A549 (cell line): ENCODE measurements at regions not wholly inside any gene's neighbourhood (a gene's known extent, or its start where the extent isn't known, plus 50 kb on each side); places are given as distances from the start of the nearest gene placed in this dataset.

Experiments used
- ATAC-seq, 2 experiments: fragments of 200-7000 bp in 1 of 2; fragments of >200 bp in 1 of 2; cut with Nextera tagmentation in 1 of 2; cut with Tn5 transposase in 1 of 2; 3 replicates each; pipeline versions ENCODE4 v1.8.0 to v1.9.1; 2018 to 2020; ENCODE audit warnings: mild to moderate bottlenecking in 1 of 2, moderate library complexity in 1 of 2
- CTCF ChIA-PET: fragments of 300-600 bp; sonication (Branson Sonifier 250); formaldehyde crosslinking; extraction: SDS; loops from one replicate; lab custom pipeline; 2021; ENCODE audit warnings: antibody characterized with exemption, inconsistent platforms; lab: Yijun Ruan, JAX
- POLR2A ChIA-PET: fragments of 350-600 bp; formaldehyde crosslinking; extraction: SDS; loops from one replicate; lab custom pipeline; 2021; ENCODE audit warnings: antibody characterized with exemption, inconsistent platforms; lab: Yijun Ruan, JAX
- DNase-seq, 2 experiments: peaks; one replicate each; pipeline versions ENCODE4 v3.0.0 to v3.0.0-alpha.2; 2011 to 2016; ENCODE audit warnings: low read depth in 1 of 2, low spot score in 1 of 2
- FAIRE-seq: peaks from 2 replicates; lab custom pipeline; 2011; peaks lifted over from hg19 to GRCh38; lab: Jason Lieb, UNC
- H3K27ac ChIP-seq, 2 experiments: fragments of >200 bp; sonication (Bioruptor Twin); formaldehyde crosslinking; 3 replicates each; pipeline ENCODE4 v1.5.1; 2016 to 2017
- H3K4me1 ChIP-seq: fragments of >200 bp; sonication (Bioruptor Twin); formaldehyde crosslinking; 3 replicates; pipeline ENCODE4 v1.6.1; 2016
- H3K4me2 ChIP-seq: fragments of >200 bp; sonication (Bioruptor Twin); formaldehyde crosslinking; 3 replicates; pipeline ENCODE4 v1.6.1; 2016
- H3K4me3 ChIP-seq: fragments of >200 bp; sonication (Bioruptor Twin); formaldehyde crosslinking; 3 replicates; pipeline ENCODE4 v1.5.1; 2016
- H3K9me3 ChIP-seq: fragments of >200 bp; sonication (Bioruptor Twin); formaldehyde crosslinking; 3 replicates; pipeline ENCODE4 v1.6.1; 2016
- ATOH8 ChIP-seq: fragments of 250-450 bp; sonication (Bioruptor Pico); IDR thresholded peaks from 2 replicates; pipeline ENCODE4 v1.5.0; 2020; ENCODE audit warnings: low read depth, mild to moderate bottlenecking, moderate library complexity
- BHLHE40 ChIP-seq: IDR thresholded peaks from 2 replicates; pipeline ENCODE4 v1.6.1; 2012; ENCODE audit warnings: low read depth, low read length, inconsistent platforms
- CBX2 ChIP-seq: fragments of 200-600 bp; sonication (generic); IDR thresholded peaks from 2 replicates; pipeline ENCODE4 v1.6.1; 2016; ENCODE audit warnings: low read depth, mild to moderate bottlenecking, borderline replicate concordance
- ESRRA ChIP-seq: fragments of 150-350 bp; IDR thresholded peaks from 2 replicates; pipeline ENCODE4 v1.6.1; 2014; ENCODE audit warnings: mild to moderate bottlenecking, low read length, borderline replicate concordance
- FOSB ChIP-seq: fragments of 250-450 bp; sonication (Bioruptor Pico); IDR thresholded peaks from 2 replicates; pipeline ENCODE4 v1.5.0; 2020; ENCODE audit warnings: mild to moderate bottlenecking, moderate library complexity
- FOSL2 ChIP-seq, 2 experiments: fragments of 450-650 bp in 1 of 2; fragments of >200 bp in 1 of 2; sonication (Bioruptor Twin) in 1 of 2; formaldehyde crosslinking; IDR thresholded peaks; 2 replicates each; pipeline versions ENCODE4 v1.5.0 to v1.6.1; 2016 to 2020; ENCODE audit warnings: mild to moderate bottlenecking in 1 of 2, moderate library complexity in 1 of 2
- GATA3 ChIP-seq: IDR thresholded peaks from 2 replicates; pipeline ENCODE4 v1.6.1; 2012; ENCODE audit warnings: borderline replicate concordance
- HEYL ChIP-seq: fragments of 250-450 bp; sonication (Bioruptor Pico); IDR thresholded peaks from 2 replicates; pipeline ENCODE4 v1.8.0; 2021; ENCODE audit warnings: mild to moderate bottlenecking, moderate library complexity
- HMGXB4 ChIP-seq: fragments of 250-450 bp; sonication (Bioruptor Pico); IDR thresholded peaks from 2 replicates; pipeline ENCODE4 v1.5.0; 2021; ENCODE audit warnings: mild to moderate bottlenecking, moderate library complexity, borderline replicate concordance
- HOXB5 ChIP-seq: fragments of 250-450 bp; sonication (Bioruptor Pico); IDR thresholded peaks from 2 replicates; pipeline ENCODE4 v1.5.0; 2020; ENCODE audit warnings: mild to moderate bottlenecking, moderate library complexity
- JUN ChIP-seq, 2 experiments: fragments of >200 bp; sonication (Bioruptor Twin); formaldehyde crosslinking; IDR thresholded peaks; 2 replicates in 1 of 2; 3 replicates in 1 of 2; pipeline ENCODE4 v1.6.1; 2016 to 2017
- JUNB ChIP-seq: fragments of >200 bp; sonication (Bioruptor Twin); formaldehyde crosslinking; IDR thresholded peaks from 2 replicates; pipeline ENCODE4 v1.6.1; 2016
- KDM1A ChIP-seq: fragments of 200-600 bp; sonication (generic); IDR thresholded peaks from 2 replicates; pipeline ENCODE4 v1.6.1; 2016; ENCODE audit warnings: low read depth, mild to moderate bottlenecking
- KDM5A ChIP-seq: fragments of 200-600 bp; sonication (generic); IDR thresholded peaks from 2 replicates; pipeline ENCODE4 v1.6.1; 2016; ENCODE audit warnings: antibody characterized with exemption, mild to moderate bottlenecking
- MAFK ChIP-seq: fragments of 450-650 bp; IDR thresholded peaks from 2 replicates; pipeline ENCODE4 v1.6.1; 2014; ENCODE audit not compliant: partially characterized antibody
- MAX ChIP-seq: IDR thresholded peaks from 2 replicates; pipeline ENCODE4 v1.6.1; 2012
- NFE2L2 ChIP-seq: fragments of 150-350 bp; conservative IDR thresholded peaks from 2 replicates; pipeline ENCODE4 v1.6.1; 2014; ENCODE audit warnings: low read length
- NPAS2 ChIP-seq: fragments of 250-450 bp; sonication (Bioruptor Pico); IDR thresholded peaks from 2 replicates; pipeline ENCODE4 v1.8.0; 2022; ENCODE audit warnings: mild to moderate bottlenecking, moderate library complexity, borderline replicate concordance
- PHF8 ChIP-seq: fragments of 200-600 bp; sonication (generic); IDR thresholded peaks from 2 replicates; pipeline ENCODE4 v1.6.1; 2016; ENCODE audit warnings: low read depth, mild to moderate bottlenecking, antibody characterized with exemption, moderate library complexity, borderline replicate concordance
- RAD21 ChIP-seq, 2 experiments: fragments of >200 bp in 1 of 2; sonication (Bioruptor Twin) in 1 of 2; formaldehyde crosslinking in 1 of 2; IDR thresholded peaks in 1 of 2; conservative IDR thresholded peaks in 1 of 2; 2 replicates in 1 of 2; 3 replicates in 1 of 2; pipeline ENCODE4 v1.6.1; 2012 to 2018; ENCODE audit warnings: inconsistent platforms in 1 of 2
- RCOR1 ChIP-seq: fragments of 150-350 bp; IDR thresholded peaks from 2 replicates; pipeline ENCODE4 v1.6.1; 2014; ENCODE audit warnings: antibody characterized with exemption, low read length, low read depth
- RNF2 ChIP-seq: fragments of 200-600 bp; sonication (generic); IDR thresholded peaks from 2 replicates; pipeline ENCODE4 v1.6.1; 2016; ENCODE audit warnings: low read depth, mild to moderate bottlenecking, antibody characterized with exemption, moderate library complexity, borderline replicate concordance
- SMC3 ChIP-seq: fragments of >200 bp; sonication (Bioruptor Twin); formaldehyde crosslinking; IDR thresholded peaks from 3 replicates; pipeline ENCODE4 v1.6.1; 2018; ENCODE audit warnings: inconsistent platforms
- TP53 ChIP-seq: fragments of 250-450 bp; sonication (Bioruptor Pico); IDR thresholded peaks from 2 replicates; pipeline ENCODE4 v1.5.0; 2021; ENCODE audit warnings: mild to moderate bottlenecking, moderate library complexity
- USF2 ChIP-seq: fragments of 450-650 bp; IDR thresholded peaks from 2 replicates; pipeline ENCODE4 v1.6.1; 2014; ENCODE audit warnings: antibody characterized with exemption
- ZC3H11A ChIP-seq: fragments of 450-650 bp; IDR thresholded peaks from 2 replicates; pipeline ENCODE4 v1.6.1; 2014; ENCODE audit warnings: antibody characterized with exemption, mild to moderate bottlenecking
- ZSCAN20 ChIP-seq: fragments of 250-450 bp; sonication (Bioruptor Pico); IDR thresholded peaks from 2 replicates; pipeline ENCODE4 v1.8.0; 2022; ENCODE audit warnings: mild to moderate bottlenecking, moderate library complexity
- WGBS: methylation state at CpG from one replicate; pipeline ENCODE4 v1.1.6; 2017; ENCODE audit errors: missing lambda C conversion rate; 5-methylcytosine and 5-hydroxymethylcytosine counted together

- Histone ChIP-seq H3K9me3 (no peaks in the 10 kb centered on the region), H3K4me3 (no peak overlapping the region), H3K4me2 (no peak overlapping the region), H3K27ac (no peak overlapping the region), H3K4me1 (no peaks in the 10 kb centered on the region)
- WGBS: 84% methylated on average over 3 of the region's 3 CpGs
- no peak for FAIRE-seq
- POLR2A ChIA-PET: no interaction called here
- CTCF ChIA-PET: no interaction called here
- ATAC-seq: no peak
- DNase-seq: no peak
- TF ChIP-seq MAFK (no peak), CBX2 (no peak), FOSB (CRISPR knock-in tag) (no peak), TP53 (CRISPR knock-in tag) (no peak), FOSL2 (IDR thresholded peaks at IDR 0.05) (no peak), FOSL2 (CRISPR knock-in tag; IDR thresholded peaks at IDR 0.05) (no peak), RCOR1 (no peak), KDM5A (no peak), NFE2L2 (no peak), JUN (IDR thresholded peaks at IDR 0.05) (no peak), RNF2 (no peak), HMGXB4 (no peak), GATA3 (no peak), ESRRA (no peak), ZSCAN20 (no peak), HOXB5 (CRISPR knock-in tag) (no peak), HEYL (no peak), RAD21 (conservative IDR thresholded peaks at IDR 0.05 in 1 of 2, IDR thresholded peaks at IDR 0.05 in 1 of 2) (no peak), KDM1A (no peak), SMC3 (no peak), USF2 (no peak)
Observed at GRCh38 chr17:69725146-69725545, 310.6 kb downstream of the MAP2K6 start.

- ATAC-seq: no peak
Observed at GRCh38 chr17:69728816-69729215, 314.3 kb downstream of the MAP2K6 start.

More at GRCh38 chr17:69728816-69729215, 314.3 kb downstream of the MAP2K6 start:
- no peak overlapping the region for H3K4me3 ChIP-seq
- no peak overlapping the region for H3K4me2 ChIP-seq
- no peak for FAIRE-seq
- no peak overlapping the region for H3K27ac ChIP-seq
- H3K9me3 ChIP-seq: no peaks in the 10 kb centered on the region
- DNase-seq: no peak
- CTCF ChIA-PET: no interaction called here
- TF ChIP-seq NPAS2 (CRISPR knock-in tag) (no peak), BHLHE40 (no peak), KDM1A (no peak), PHF8 (no peak), HMGXB4 (no peak), ZC3H11A (no peak), MAX (no peak), ATOH8 (no peak), RCOR1 (no peak), JUNB (no peak)
- H3K4me1 ChIP-seq: no peaks in the 10 kb centered on the region; the same call in 2 of the 3 replicates
- 90% methylated on average over 2 of the region's 2 CpGs for WGBS
- POLR2A ChIA-PET: no interaction called here
